ENCODE measurements at regions not wholly inside any gene's neighbourhood (a gene's known extent, or its start where the extent isn't known, plus 50 kb on each side); places are given as distances from the start of the nearest gene placed in this dataset. TPM values are rescaled to one million over a fixed set of nuclear protein-coding genes. Genes with fewer than 3 reads are reported as not detected.

- intact Hi-C loops (cut with DNase I), result no loop called here
- no peaks in the 10 kb centered on the region for H3K27me3 ChIP-seq
- H3K4me3 ChIP-seq, result no peak overlapping the region
- H3K27ac ChIP-seq, result no peak overlapping the region
- H3K4me1 ChIP-seq, result no peaks in the 10 kb centered on the region
- no peaks in the 10 kb centered on the region for H3K36me3 ChIP-seq
- H3K9me3 ChIP-seq, result no peaks in the 10 kb centered on the region
- no peak for TF ChIP-seq POLR2AphosphoS5 (IDR thresholded peaks at IDR 0.05; ENCODE audit: insufficient read depth in 1 of 2, low read depth in 1 of 2)
- DNase-seq (ENCODE audit: extremely low spot score in 2 of 2), result no peak
Measured at GRCh38 chr22:22433770-22434169, 74.8 kb downstream of the ZNF280B start.

Small RNA genes lying in the stretch of these regions (small RNA-seq; reads per million reads assigned to genes)
- gene AC245291.3, result not detected
- gene IGLVVII-41-1, result not detected

Measured in vagina (tissue), 2 donors.